Activated B cell treated with CpG ODN at 0.5 μM for 24 hours (primary cell): ENCODE measurements at regions not wholly inside any gene's neighbourhood (a gene's known extent, or its start where the extent isn't known, plus 50 kb on each side); places are given as distances from the start of the nearest gene placed in this dataset.

Experiments used
- ATAC-seq: fragments of 200-7000 bp; cut with Tn5 transposase; one replicate; pipeline ENCODE4 v1.10.0; 2021; ENCODE audit warnings: low read depth, mild to moderate bottlenecking, moderate library complexity
- CTCF ChIA-PET: fragments of 350-600 bp; sonication (Branson Sonifier 250); formaldehyde crosslinking; loops from one replicate; lab custom pipeline; 2021; ENCODE audit warnings: antibody characterized with exemption; lab: Charles Lee
- POLR2A ChIA-PET: fragments of 350-600 bp; sonication (Branson Sonifier 250); formaldehyde crosslinking; loops from one replicate; lab custom pipeline; 2021; ENCODE audit warnings: antibody characterized with exemption; lab: Charles Lee
- DNase-seq: peaks from one replicate; pipeline ENCODE4 v3.0.0; 2022
- H3K27ac Mint-ChIP-seq: one replicate; pipeline ENCODE4 v1.8.0; 2020; ENCODE audit warnings: mixed read lengths
- H3K27me3 Mint-ChIP-seq: one replicate; pipeline ENCODE4 v1.8.0; 2021; ENCODE audit warnings: mixed read lengths
- H3K36me3 Mint-ChIP-seq: one replicate; pipeline ENCODE4 v1.8.0; 2021; ENCODE audit warnings: low read depth, mixed read lengths
- H3K4me1 Mint-ChIP-seq: one replicate; pipeline ENCODE4 v1.8.0; 2021; ENCODE audit warnings: mixed read lengths
- H3K4me3 Mint-ChIP-seq: one replicate; pipeline ENCODE4 v1.8.0; 2020; ENCODE audit warnings: mild to moderate bottlenecking, mixed read lengths
- H3K9me3 Mint-ChIP-seq: one replicate; pipeline ENCODE4 v1.8.0; 2020; ENCODE audit warnings: mixed read lengths
- CTCF ChIP-seq: fragments of 200-600 bp; IDR thresholded peaks from one replicate; pipeline ENCODE4 v1.8.0; 2022; ENCODE audit warnings: antibody characterized with exemption, mild to moderate bottlenecking
- intact Hi-C: fragments of 100-400 bp; cut with micrococcal nuclease; formaldehyde crosslinking; loops from one replicate; pipeline ENCODE4 v1.15.1; 2024

GRCh38 chr5:82396396-82396795 lies 118.2 kb upstream of the RPS23 start:
- Mint-ChIP-seq H3K36me3 (no peaks in the 10 kb centered on the region), H3K9me3 (no peaks in the 10 kb centered on the region)
- CTCF ChIA-PET: no interaction called here

GRCh38 chr5:82393951-82394350 lies 115.8 kb upstream of the RPS23 start:
- H3K27ac Mint-ChIP-seq: no peak overlapping the region
- POLR2A ChIA-PET: no interaction called here

More at GRCh38 chr5:82396396-82396795, 118.2 kb upstream of the RPS23 start:
- Mint-ChIP-seq H3K4me1 (no peaks in the 10 kb centered on the region), H3K27me3 (no peaks in the 10 kb centered on the region), H3K4me3 (no peak overlapping the region), H3K27ac (no peak overlapping the region)
- DNase-seq (no peak), ATAC-seq (no peak)
- POLR2A ChIA-PET: no interaction called here
- intact Hi-C loops: no loop called here
- no peak for TF ChIP-seq CTCF

GRCh38 chr5:82390088-82390487 lies 111.9 kb upstream of the RPS23 start:
- Mint-ChIP-seq H3K27ac (no peak overlapping the region), H3K4me1 (no peaks in the 10 kb centered on the region), H3K27me3 (no peaks in the 10 kb centered on the region), H3K4me3 (no peak overlapping the region), H3K9me3 (no peaks in the 10 kb centered on the region), H3K36me3 (no peaks in the 10 kb centered on the region)
- no peak for ATAC-seq
- no peak for TF ChIP-seq CTCF
- intact Hi-C loops: no loop called here
- no peak for DNase-seq
- ChIA-PET CTCF (no interaction called here), POLR2A (no interaction called here)

More at GRCh38 chr5:82393951-82394350, 115.8 kb upstream of the RPS23 start:
- Mint-ChIP-seq H3K4me1 (no peaks in the 10 kb centered on the region), H3K4me3 (no peak overlapping the region), H3K36me3 (no peaks in the 10 kb centered on the region), H3K27me3 (no peaks in the 10 kb centered on the region), H3K9me3 (no peaks in the 10 kb centered on the region)
- TF ChIP-seq CTCF: no peak
- no peak for ATAC-seq
- CTCF ChIA-PET: no interaction called here
- DNase-seq: no peak
- intact Hi-C loops: no loop called here

GRCh38 chr5:82389347-82389746 lies 111.2 kb upstream of the RPS23 start:
- Mint-ChIP-seq H3K27ac (no peak overlapping the region), H3K9me3 (no peaks in the 10 kb centered on the region), H3K27me3 (no peaks in the 10 kb centered on the region), H3K4me3 (no peak overlapping the region), H3K4me1 (no peaks in the 10 kb centered on the region), H3K36me3 (no peaks in the 10 kb centered on the region)
- ATAC-seq (no peak), DNase-seq (no peak)
- CTCF ChIA-PET: no interaction called here
- no peak for TF ChIP-seq CTCF
- intact Hi-C loops: no loop called here
- POLR2A ChIA-PET: no interaction called here

GRCh38 chr5:82388181-82388580 lies 110.0 kb upstream of the RPS23 start:
- POLR2A ChIA-PET: no interaction called here
- ATAC-seq (no peak), DNase-seq (no peak)
- no peak for TF ChIP-seq CTCF
- Mint-ChIP-seq H3K27me3 (no peaks in the 10 kb centered on the region), H3K4me3 (no peak overlapping the region), H3K4me1 (no peaks in the 10 kb centered on the region), H3K27ac (no peak overlapping the region), H3K36me3 (no peaks in the 10 kb centered on the region), H3K9me3 (no peaks in the 10 kb centered on the region)
- CTCF ChIA-PET: no interaction called here
- intact Hi-C loops: no loop called here
